H1 (cell line): ENCODE measurements at regions not wholly inside any gene's neighbourhood (a gene's known extent, or its start where the extent isn't known, plus 50 kb on each side); places are given as distances from the start of the nearest gene placed in this dataset.

Source experiments
- CTCF ChIA-PET: fragments of 300-600 bp; sonication (Branson Sonifier 250); formaldehyde crosslinking; loops from one replicate; lab custom pipeline; 2021; ENCODE audit not compliant: partially characterized antibody; lab: Charles Lee
- POLR2A ChIA-PET: fragments of 300-600 bp; sonication (Branson Sonifier 250); formaldehyde crosslinking; loops from one replicate; lab custom pipeline; 2021; ENCODE audit warnings: inconsistent platforms; ENCODE audit not compliant: partially characterized antibody; lab: Charles Lee
- DNase-seq, 2 experiments: peaks; one replicate each; pipeline versions ENCODE4 v3.0.0 to v3.0.0-alpha.2; 2010 to 2022; ENCODE audit warnings: low spot score in 2 of 2, low read depth in 1 of 2, mixed read lengths in 1 of 2
- FAIRE-seq: peaks from 2 replicates; lab custom pipeline; 2011; peaks lifted over from hg19 to GRCh38; lab: Jason Lieb, UNC
- H2AFZ ChIP-seq: 2 replicates; pipeline ENCODE4 v1.8.1; 2012; ENCODE audit warnings: low read length, inconsistent platforms
- H2AK5ac ChIP-seq: 2 replicates; pipeline ENCODE4 v1.6.1; 2013; ENCODE audit warnings: low read depth, low read length
- H2BK120ac ChIP-seq: replicated peaks from 2 replicates; pipeline ENCODE3; 2013; ENCODE audit warnings: low read depth, low read length, inconsistent platforms
- H2BK12ac ChIP-seq: 2 replicates; pipeline ENCODE4 v1.6.1; 2013; ENCODE audit warnings: low read depth, low read length
- H2BK15ac ChIP-seq: 2 replicates; pipeline ENCODE4 v1.6.1; 2013; ENCODE audit warnings: low read length
- H2BK20ac ChIP-seq: 2 replicates; pipeline ENCODE4 v1.6.1; 2013; ENCODE audit warnings: low read length
- H2BK5ac ChIP-seq: 2 replicates; pipeline ENCODE4 v1.6.1; 2013; ENCODE audit warnings: low read depth, low read length
- H3K14ac ChIP-seq: 2 replicates; pipeline ENCODE4 v1.6.1; 2013; ENCODE audit warnings: inconsistent platforms; ENCODE audit not compliant: insufficient read length
- H3K18ac ChIP-seq: 2 replicates; pipeline ENCODE4 v1.6.1; 2013; ENCODE audit warnings: low read length; ENCODE audit errors: extremely low read depth
- H3K23ac ChIP-seq: 2 replicates; pipeline ENCODE4 v1.6.1; 2013; ENCODE audit warnings: inconsistent platforms; ENCODE audit not compliant: insufficient read length
- H3K23me2 ChIP-seq: 2 replicates; pipeline ENCODE4 v1.6.1; 2013; ENCODE audit warnings: low read depth, low read length
- H3K27ac ChIP-seq: 2 replicates; pipeline ENCODE4 v1.6.1; 2011; ENCODE audit warnings: low read depth, low read length, inconsistent platforms
- H3K27me3 ChIP-seq, 4 experiments: replicated peaks in 1 of 4; 1 replicate in 1 of 4; 2 replicates in 3 of 4; pipeline versions ENCODE4 v1.6.1 to v1.8.1; 2011 to 2013; ENCODE audit warnings: low read length in 3 of 4, mild to moderate bottlenecking in 3 of 4, inconsistent platforms in 2 of 4, mixed read lengths in 2 of 4, moderate library complexity in 1 of 4; ENCODE audit not compliant: control insufficient read depth in 3 of 4, insufficient read depth in 3 of 4; ENCODE audit errors: extremely low read depth in 1 of 4
- H3K36me3 ChIP-seq, 4 experiments: 2 replicates each; pipeline versions ENCODE4 v1.6.1 to v1.8.1; 2011 to 2013; ENCODE audit warnings: mild to moderate bottlenecking in 4 of 4, low read length in 3 of 4, moderate library complexity in 2 of 4, control low read depth in 1 of 4, inconsistent platforms in 1 of 4; ENCODE audit not compliant: insufficient read depth in 4 of 4, control insufficient read depth in 2 of 4
- H3K4ac ChIP-seq: replicated peaks from 2 replicates; pipeline ENCODE3; 2013; ENCODE audit warnings: low read length, low read depth, mixed read lengths, inconsistent platforms; ENCODE audit not compliant: insufficient read length
- H3K4me1 ChIP-seq, 4 experiments: replicated peaks in 1 of 4; 1 replicate in 1 of 4; 2 replicates in 3 of 4; pipeline versions ENCODE4 v1.6.1 to v1.8.1; 2011 to 2013; ENCODE audit warnings: low read length in 3 of 4, inconsistent platforms in 2 of 4, mixed read lengths in 1 of 4; ENCODE audit not compliant: insufficient read depth in 4 of 4, control insufficient read depth in 3 of 4
- H3K4me2 ChIP-seq, 2 experiments: 2 replicates each; pipeline versions ENCODE4 v1.6.1 to v1.8.1; 2011 to 2013; ENCODE audit warnings: low read depth in 2 of 2, low read length in 2 of 2, control low read depth in 1 of 2, inconsistent platforms in 1 of 2, mild to moderate bottlenecking in 1 of 2; ENCODE audit not compliant: insufficient read depth in 1 of 2
- H3K4me3 ChIP-seq, 4 experiments: fragments of 200-600, 300-600 bp in 1 of 4; sonication (generic), shearing (Covaris generic), sonication (Bioruptor Twin) in 1 of 4; 2 replicates each; pipeline versions ENCODE4 v1.5.1 to v1.8.1; 2011 to 2016; ENCODE audit warnings: low read length in 4 of 4, low read depth in 3 of 4, control low read depth in 2 of 4, inconsistent platforms in 2 of 4, mild to moderate bottlenecking in 2 of 4, mixed read lengths in 1 of 4, moderate library complexity in 1 of 4; ENCODE audit not compliant: insufficient read depth in 2 of 4; ENCODE audit errors: extremely low read depth in 1 of 4
- H3K56ac ChIP-seq: replicated peaks from 2 replicates; pipeline ENCODE3; 2013; ENCODE audit warnings: low read depth, mild to moderate bottlenecking, mixed read lengths, low read length, inconsistent platforms; ENCODE audit not compliant: insufficient read length
- H3K79me1 ChIP-seq: 2 replicates; pipeline ENCODE4 v1.6.1; 2013; ENCODE audit warnings: low read depth, low read length, control low read depth
- H3K79me2 ChIP-seq, 2 experiments: 2 replicates each; pipeline versions ENCODE4 v1.6.1 to v1.8.1; 2012 to 2013; ENCODE audit warnings: low read length in 2 of 2, mild to moderate bottlenecking in 2 of 2, inconsistent platforms in 1 of 2; ENCODE audit not compliant: insufficient read depth in 2 of 2, control insufficient read depth in 1 of 2
- H3K9ac ChIP-seq, 4 experiments: replicated peaks in 1 of 4; 1 replicate in 1 of 4; 2 replicates in 3 of 4; pipeline versions ENCODE4 v1.6.1 to v1.8.1; 2011 to 2013; ENCODE audit warnings: low read depth in 3 of 4, low read length in 3 of 4, control low read depth in 2 of 4, mild to moderate bottlenecking in 2 of 4, moderate library complexity in 2 of 4, inconsistent platforms in 1 of 4; ENCODE audit errors: extremely low read depth in 1 of 4
- H3K9me3 ChIP-seq, 2 experiments: 2 replicates each; pipeline versions ENCODE4 v1.6.1 to v1.8.1; 2012 to 2013; ENCODE audit warnings: mild to moderate bottlenecking in 2 of 2, moderate library complexity in 2 of 2, control low read depth in 1 of 2, inconsistent platforms in 1 of 2, low read depth in 1 of 2, low read length in 1 of 2, mixed read lengths in 1 of 2; ENCODE audit not compliant: insufficient read depth in 2 of 2
- H4K20me1 ChIP-seq, 2 experiments: replicated peaks in 1 of 2; 2 replicates each; pipeline versions ENCODE3 to v1.8.1; 2011 to 2013; ENCODE audit warnings: inconsistent platforms in 2 of 2, low read length in 2 of 2, mild to moderate bottlenecking in 1 of 2; ENCODE audit not compliant: insufficient read depth in 2 of 2, control insufficient read depth in 1 of 2
- H4K5ac ChIP-seq: 2 replicates; pipeline ENCODE4 v1.6.1; 2013; ENCODE audit warnings: low read length, low read depth, mixed read lengths, inconsistent platforms; ENCODE audit not compliant: insufficient read length
- H4K8ac ChIP-seq: 2 replicates; pipeline ENCODE4 v1.8.0; 2013; ENCODE audit warnings: mild to moderate bottlenecking, moderate library complexity, low read length, inconsistent platforms; ENCODE audit not compliant: insufficient read depth; ENCODE audit errors: extremely low read depth
- H4K91ac ChIP-seq: replicated peaks from 2 replicates; pipeline ENCODE3; 2013; ENCODE audit warnings: low read length, mixed read lengths, inconsistent platforms; ENCODE audit not compliant: insufficient read length
- BCL11A ChIP-seq, 2 experiments: IDR thresholded peaks; one replicate each; pipeline ENCODE4 v1.6.1; 2011; ENCODE audit warnings: low read depth in 2 of 2, low read length in 2 of 2, mild to moderate bottlenecking in 2 of 2
- BRCA1 ChIP-seq: IDR thresholded peaks from 2 replicates; pipeline ENCODE4 v1.6.1; 2012; ENCODE audit warnings: low read depth, low read length, improper control_type of control experiment
- CBX5 ChIP-seq: fragments of 300-800, 300-1000 bp; sonication (generic); IDR thresholded peaks from 2 replicates; pipeline ENCODE4 v1.7.1; 2016; ENCODE audit warnings: antibody characterized with exemption, low read length, low read depth
- CTBP2 ChIP-seq: IDR thresholded peaks from 2 replicates; pipeline ENCODE4 v1.7.0; 2011; ENCODE audit warnings: borderline replicate concordance, mild to moderate bottlenecking, moderate library complexity, mixed read lengths, low read length; ENCODE audit not compliant: insufficient read depth, insufficient read length
- FOSL1 ChIP-seq: IDR thresholded peaks from 2 replicates; pipeline ENCODE4 v1.6.1; 2011; ENCODE audit warnings: mild to moderate bottlenecking, low read depth, low read length, moderate library complexity; ENCODE audit not compliant: insufficient read depth
- HDAC6 ChIP-seq: IDR thresholded peaks from one replicate; pipeline ENCODE4 v1.7.1; 2012; ENCODE audit warnings: low read depth, mild to moderate bottlenecking, inconsistent platforms, low read length, moderate library complexity
- JUN ChIP-seq: IDR thresholded peaks from 2 replicates; pipeline ENCODE4 v1.6.1; 2011; ENCODE audit warnings: low read depth, mild to moderate bottlenecking, improper control_type of control experiment, low read length
- KDM5A ChIP-seq: fragments of 200-600 bp; IDR thresholded peaks from 2 replicates; pipeline ENCODE4 v1.7.1; 2012; ENCODE audit warnings: mild to moderate bottlenecking, low read length, inconsistent platforms, mixed read lengths
- POLR2A ChIP-seq, 2 experiments: IDR thresholded peaks; 1 replicate in 1 of 2; 2 replicates in 1 of 2; pipeline ENCODE4 v1.6.1; 2011; ENCODE audit warnings: low read depth in 2 of 2, low read length in 2 of 2, mild to moderate bottlenecking in 2 of 2; ENCODE audit errors: control extremely low read depth in 1 of 2
- RFX5 ChIP-seq: IDR thresholded peaks from 2 replicates; pipeline ENCODE4 v1.6.1; 2011; ENCODE audit warnings: low read depth, low read length, improper control_type of control experiment, borderline replicate concordance
- RXRA ChIP-seq: IDR thresholded peaks from 2 replicates; pipeline ENCODE4 v1.6.1; 2011; ENCODE audit warnings: low read depth, mild to moderate bottlenecking, low read length, moderate library complexity; ENCODE audit not compliant: insufficient read depth
- SIN3A ChIP-seq, 2 experiments: IDR thresholded peaks in 1 of 2; conservative IDR thresholded peaks in 1 of 2; 2 replicates each; pipeline ENCODE4 v1.6.1; 2011 to 2012; ENCODE audit warnings: low read length in 2 of 2, improper control_type of control experiment in 1 of 2, low read depth in 1 of 2, mild to moderate bottlenecking in 1 of 2
- SIX5 ChIP-seq: IDR thresholded peaks from 2 replicates; pipeline ENCODE4 v1.6.1; 2011; ENCODE audit warnings: mild to moderate bottlenecking, low read depth, low read length
- SP2 ChIP-seq: IDR thresholded peaks from 2 replicates; pipeline ENCODE4 v1.6.1; 2012; ENCODE audit warnings: mild to moderate bottlenecking, low read length, inconsistent platforms
- TCF12 ChIP-seq: IDR thresholded peaks from 2 replicates; pipeline ENCODE4 v1.6.1; 2011; ENCODE audit warnings: low read depth, mild to moderate bottlenecking, low read length
- WGBS, 2 experiments: shearing (Covaris generic) in 1 of 2; methylation state at CpG; one replicate each; pipeline versions ENCODE4 v1.1.6 to v1.1.7; 2013 to 2015; ENCODE audit warnings: low lambda C conversion rate in 2 of 2, mixed read lengths in 2 of 2, inconsistent platforms in 1 of 2, low coverage in 1 of 2, missing lambda C conversion rate in 1 of 2; ENCODE audit not compliant: insufficient replicate concordance in 2 of 2, insufficient coverage in 1 of 2, insufficient read length in 1 of 2; ENCODE audit errors: extremely low coverage in 1 of 2, missing lambda C conversion rate in 1 of 2; 5-methylcytosine and 5-hydroxymethylcytosine counted together

DNA sequence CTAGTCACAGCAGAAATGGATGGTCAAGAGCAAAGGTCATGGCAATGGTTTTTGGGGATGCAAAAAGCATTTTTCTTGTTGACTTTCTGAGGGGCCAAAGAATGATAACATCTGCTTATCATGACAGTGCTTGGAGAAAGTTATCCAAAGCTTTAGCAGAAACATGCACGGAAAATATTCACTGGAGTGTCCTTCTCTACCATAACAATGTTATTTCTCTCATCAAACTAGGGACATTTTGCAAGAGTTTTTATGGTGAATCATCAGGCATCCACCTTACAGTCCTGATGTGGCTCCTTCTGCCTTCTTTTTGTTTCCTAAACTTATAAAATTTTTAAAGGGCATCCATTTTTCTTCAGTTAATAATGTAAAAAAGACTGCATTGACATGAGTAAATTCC is 302.3 kb downstream of the HIVEP2 start:
- H3K9me3 ChIP-seq = no peaks in the 10 kb centered on the region
- H3K36me3 ChIP-seq = no peaks in the 10 kb centered on the region; a peak in 1 of 8 replicates
- no peak for DNase-seq
- H2BK20ac ChIP-seq = peak overlapping the region; percentile 50; the same call in 1 of the 2 replicates
- 81% methylated on average over 1 of the region's 1 CpG; no CpG with 5 or more reads in 1 of the 2 experiments for WGBS, 2 experiments
- TF ChIP-seq KDM5A = no peak
- no peak for TF ChIP-seq CBX5
- no peak for TF ChIP-seq CTBP2
- no peak for TF ChIP-seq RFX5
- TF ChIP-seq SP2 = no peak
- no peak for TF ChIP-seq SIN3A (conservative IDR thresholded peaks at IDR 0.05 in 1 of 2, IDR thresholded peaks at IDR 0.05 in 1 of 2; ENCODE audit: low read depth in 1 of 2, low read length in 2 of 2)
- no peak for TF ChIP-seq TCF12
- TF ChIP-seq HDAC6 = no peak
- TF ChIP-seq FOSL1 = no peak
- TF ChIP-seq JUN = no peak
- TF ChIP-seq BRCA1 = no peak
- TF ChIP-seq BCL11A (IDR thresholded peaks at IDR 0.05; ENCODE audit: low read depth in 2 of 2, low read length in 2 of 2) = no peak
- no peak for TF ChIP-seq POLR2A (IDR thresholded peaks at IDR 0.05; ENCODE audit: control extremely low read depth in 1 of 2, low read depth in 2 of 2, low read length in 2 of 2)
- TF ChIP-seq RXRA = no peak
- no peak for TF ChIP-seq SIX5
- H3K4ac ChIP-seq = no peak overlapping the region
- no peaks in the 10 kb centered on the region for H4K20me1 ChIP-seq
- no peak overlapping the region for H3K9ac ChIP-seq
- H2BK120ac ChIP-seq = no peak overlapping the region
- no peak overlapping the region for H2AK5ac ChIP-seq
- H4K8ac ChIP-seq = no peak overlapping the region
- H3K23me2 ChIP-seq = no peaks in the 10 kb centered on the region
- no peaks in the 10 kb centered on the region for H3K79me1 ChIP-seq
- H3K27me3 ChIP-seq = no peaks in the 10 kb centered on the region
- H3K4me1 ChIP-seq = peaks cover 3 to 12% (median 8%) of the 10 kb centered on the region in 4 experiments
- no peak overlapping the region for H3K4me3 ChIP-seq
- ChIA-PET CTCF (interaction anchor here (1.4 kb wide), 1 partner anchor 76 kb away, joined by 5 read pairs; no protein-coding TSS in a partner anchor), POLR2A (no interaction called here)
- FAIRE-seq = no peak
- no peak overlapping the region for H3K56ac ChIP-seq
- no peak overlapping the region for H3K18ac ChIP-seq
- no peak overlapping the region for H3K27ac ChIP-seq
- H3K23ac ChIP-seq = no peak overlapping the region
- no peak overlapping the region for H2AFZ ChIP-seq
- no peak overlapping the region for H2BK15ac ChIP-seq
- H4K91ac ChIP-seq = no peak overlapping the region
- no peak overlapping the region for H4K5ac ChIP-seq
- no peaks in the 10 kb centered on the region for H3K79me2 ChIP-seq
- no peak overlapping the region; the same call in 1 of the 2 replicates for H2BK12ac ChIP-seq
- no peak overlapping the region for H3K14ac ChIP-seq
- no peak overlapping the region; the same call in 1 of the 2 replicates for H2BK5ac ChIP-seq
- no peak overlapping the region for H3K4me2 ChIP-seq
